Astrocyte (in vitro differentiated cells and primary cell): ENCODE measurements at regions not wholly inside any gene's neighbourhood (a gene's known extent, or its start where the extent isn't known, plus 50 kb on each side); places are given as distances from the start of the nearest gene placed in this dataset.

Experiments used
- DNase-seq: peaks from one replicate; pipeline ENCODE4 v3.0.0-alpha.2; 2010; ENCODE audit warnings: low read depth
- FAIRE-seq: peaks from 2 replicates; lab custom pipeline; 2011; peaks lifted over from hg19 to GRCh38; lab: Jason Lieb, UNC
- H2AFZ ChIP-seq: 2 replicates; pipeline ENCODE4 v1.6.0; 2012; ENCODE audit warnings: low read depth, low read length, inconsistent platforms
- H3K27ac ChIP-seq: 2 replicates; pipeline ENCODE4 v1.5.1; 2011; ENCODE audit warnings: low read depth, low read length, inconsistent platforms
- H3K27me3 ChIP-seq: 2 replicates; pipeline ENCODE4 v1.6.0; 2011; ENCODE audit warnings: low read length, inconsistent platforms; ENCODE audit not compliant: insufficient read depth
- H3K36me3 ChIP-seq: 2 replicates; pipeline ENCODE4 v1.5.1; 2011; ENCODE audit warnings: low read length, inconsistent platforms; ENCODE audit not compliant: insufficient read depth
- H3K4me1 ChIP-seq: 2 replicates; pipeline ENCODE4 v1.5.1; 2011; ENCODE audit warnings: low read length, inconsistent platforms; ENCODE audit not compliant: insufficient read depth
- H3K4me2 ChIP-seq: 2 replicates; pipeline ENCODE4 v1.6.0; 2012; ENCODE audit warnings: low read length, inconsistent platforms
- H3K4me3 ChIP-seq: 2 replicates; pipeline ENCODE4 v1.5.1; 2011; ENCODE audit warnings: low read depth, mild to moderate bottlenecking, low read length, inconsistent platforms; ENCODE audit not compliant: insufficient read depth
- H3K79me2 ChIP-seq: 2 replicates; pipeline ENCODE4 v1.6.0; 2012; ENCODE audit warnings: mild to moderate bottlenecking, low read length, inconsistent platforms; ENCODE audit not compliant: insufficient read depth
- H3K9ac ChIP-seq: 2 replicates; pipeline ENCODE4 v1.6.0; 2012; ENCODE audit warnings: mild to moderate bottlenecking, low read length, inconsistent platforms
- H3K9me3 ChIP-seq: 2 replicates; pipeline ENCODE4 v1.5.1; 2012; ENCODE audit warnings: low read depth, mild to moderate bottlenecking, low read length, inconsistent platforms; ENCODE audit not compliant: insufficient read depth
- H4K20me1 ChIP-seq: 2 replicates; pipeline ENCODE4 v1.6.0; 2012; ENCODE audit warnings: low read length, inconsistent platforms; ENCODE audit not compliant: insufficient read depth
- H3K27ac Mint-ChIP-seq: one replicate; pipeline ENCODE4 v1.8.0; 2021; ENCODE audit warnings: mild to moderate bottlenecking, mixed read lengths; ENCODE audit not compliant: unreplicated experiment
- H3K27me3 Mint-ChIP-seq: one replicate; pipeline ENCODE4 v1.8.0; 2021; ENCODE audit warnings: low read depth, mixed read lengths; ENCODE audit not compliant: unreplicated experiment
- H3K36me3 Mint-ChIP-seq: one replicate; pipeline ENCODE4 v1.8.0; 2021; ENCODE audit warnings: low read depth, mixed read lengths; ENCODE audit not compliant: unreplicated experiment
- H3K4me1 Mint-ChIP-seq: one replicate; pipeline ENCODE4 v1.8.0; 2021; ENCODE audit warnings: low read depth, mixed read lengths; ENCODE audit not compliant: unreplicated experiment
- H3K4me3 Mint-ChIP-seq: one replicate; pipeline ENCODE4 v1.8.0; 2021; ENCODE audit warnings: mild to moderate bottlenecking, moderate library complexity, mixed read lengths; ENCODE audit not compliant: unreplicated experiment
- H3K9me3 Mint-ChIP-seq: one replicate; pipeline ENCODE4 v1.8.0; 2021; ENCODE audit warnings: mild to moderate bottlenecking, mixed read lengths; ENCODE audit not compliant: unreplicated experiment
- CTCF ChIP-seq: IDR thresholded peaks from 2 replicates; pipeline ENCODE4 v1.5.1; 2011; ENCODE audit warnings: low read depth, mild to moderate bottlenecking, inconsistent platforms, low read length, moderate library complexity; ENCODE audit not compliant: insufficient read depth
- EZH2 ChIP-seq: IDR thresholded peaks from 2 replicates; pipeline ENCODE4 v1.6.1; 2012; ENCODE audit warnings: mild to moderate bottlenecking, low read length, inconsistent platforms; ENCODE audit not compliant: insufficient read depth

- Mint-ChIP-seq H3K36me3 (no peaks in the 10 kb centered on the region), H3K4me1 (peaks cover 3% of the 10 kb centered on the region), H3K9me3 (peaks cover 5% of the 10 kb centered on the region), H3K4me3 (no peak overlapping the region), H3K27me3 (peaks cover 3% of the 10 kb centered on the region), H3K27ac (no peak overlapping the region)
- H3K4me2 ChIP-seq, result no peak overlapping the region
- no peaks in the 10 kb centered on the region for H3K36me3 ChIP-seq
- DNase-seq (no peak), FAIRE-seq (no peak)
- no peak overlapping the region for H3K4me3 ChIP-seq
- no peak overlapping the region for H2AFZ ChIP-seq
- H4K20me1 ChIP-seq, result no peaks in the 10 kb centered on the region
- TF ChIP-seq CTCF, result no peak
- TF ChIP-seq EZH2, result no peak
- H3K9me3 ChIP-seq, result no peaks in the 10 kb centered on the region
- no peak overlapping the region for H3K9ac ChIP-seq
- no peak overlapping the region for H3K27ac ChIP-seq
- H3K79me2 ChIP-seq, result no peaks in the 10 kb centered on the region
- peaks cover 2% of the 10 kb centered on the region for H3K27me3 ChIP-seq
- H3K4me1 ChIP-seq, result no peaks in the 10 kb centered on the region
Measured at GRCh38 chr11:15700456-15700855, 585.7 kb downstream of the INSC start.

DNA sequence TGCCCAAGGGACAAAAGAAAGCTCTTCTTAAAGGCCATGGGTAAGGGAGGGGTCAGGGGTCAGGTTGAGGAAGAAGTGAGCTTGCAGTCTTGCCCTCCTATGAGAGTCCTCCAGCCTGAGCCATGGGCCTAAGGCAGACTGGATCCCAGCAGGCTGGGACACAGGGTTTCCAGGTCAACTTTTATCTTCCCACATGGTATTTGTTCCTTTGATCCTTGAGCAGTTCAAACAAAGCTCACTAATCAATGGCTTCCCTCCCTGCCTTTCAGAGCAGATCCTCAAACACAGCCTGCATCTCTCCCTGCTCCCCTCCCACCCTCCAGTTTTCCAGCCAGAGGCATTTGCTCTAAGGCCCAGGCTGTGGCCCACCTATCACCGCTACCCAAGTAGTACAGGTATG, 589.3 kb downstream of the INSC start:
- no peaks in the 10 kb centered on the region for H3K4me1 ChIP-seq
- no peaks in the 10 kb centered on the region for H3K4me1 Mint-ChIP-seq
- no peaks in the 10 kb centered on the region for H4K20me1 ChIP-seq
- no peaks in the 10 kb centered on the region for H3K27me3 ChIP-seq
- H3K4me2 ChIP-seq, result no peak overlapping the region
- no peaks in the 10 kb centered on the region for H3K36me3 Mint-ChIP-seq
- no peak for DNase-seq
- H3K9me3 Mint-ChIP-seq, result peaks cover 15% of the 10 kb centered on the region
- H3K27ac Mint-ChIP-seq, result no peak overlapping the region
- H3K9me3 ChIP-seq, result no peaks in the 10 kb centered on the region
- no peak for FAIRE-seq
- H3K36me3 ChIP-seq, result no peaks in the 10 kb centered on the region
- no peak overlapping the region for H3K27ac ChIP-seq
- H3K79me2 ChIP-seq, result no peaks in the 10 kb centered on the region
- TF ChIP-seq CTCF, result no peak
- TF ChIP-seq EZH2, result no peak
- H3K9ac ChIP-seq, result no peak overlapping the region
- H3K4me3 Mint-ChIP-seq, result no peak overlapping the region
- H2AFZ ChIP-seq, result no peak overlapping the region
- H3K4me3 ChIP-seq, result no peak overlapping the region
- H3K27me3 Mint-ChIP-seq, result peaks cover 9% of the 10 kb centered on the region

- Histone ChIP-seq H3K4me2 (no peak overlapping the region), H3K27me3 (no peaks in the 10 kb centered on the region), H3K9me3 (no peaks in the 10 kb centered on the region), H4K20me1 (no peaks in the 10 kb centered on the region), H3K79me2 (no peaks in the 10 kb centered on the region), H3K4me1 (no peaks in the 10 kb centered on the region), H3K4me3 (no peak overlapping the region), H3K9ac (no peak overlapping the region), H2AFZ (no peak overlapping the region), H3K27ac (no peak overlapping the region), H3K36me3 (no peaks in the 10 kb centered on the region)
- TF ChIP-seq EZH2 (no peak), CTCF (no peak)
- DNase-seq (no peak), FAIRE-seq (no peak)
- Mint-ChIP-seq H3K27me3 (peaks cover 9% of the 10 kb centered on the region), H3K36me3 (no peaks in the 10 kb centered on the region), H3K4me1 (no peaks in the 10 kb centered on the region), H3K27ac (no peak overlapping the region), H3K9me3 (peaks cover 15% of the 10 kb centered on the region), H3K4me3 (no peak overlapping the region)
Measured at GRCh38 chr11:15704556-15704955, 589.8 kb downstream of the INSC start.
